H1 (cell line): ENCODE measurements at regions not wholly inside any gene's neighbourhood (a gene's known extent, or its start where the extent isn't known, plus 50 kb on each side); places are given as distances from the start of the nearest gene placed in this dataset.

ENCODE experiments used
- ATF2 ChIP-seq: IDR thresholded peaks from 2 replicates; pipeline ENCODE4 v1.6.1; 2012; ENCODE audit warnings: low read length, inconsistent platforms
- CBX5 ChIP-seq: fragments of 300-800, 300-1000 bp; sonication (generic); IDR thresholded peaks from 2 replicates; pipeline ENCODE4 v1.7.1; 2016; ENCODE audit warnings: antibody characterized with exemption, low read length, low read depth
- CHD2 ChIP-seq: IDR thresholded peaks from 2 replicates; pipeline ENCODE4 v1.6.1; 2012; ENCODE audit warnings: low read length, improper control_type of control experiment
- CTBP2 ChIP-seq: IDR thresholded peaks from 2 replicates; pipeline ENCODE4 v1.7.0; 2011; ENCODE audit warnings: borderline replicate concordance, mild to moderate bottlenecking, moderate library complexity, mixed read lengths, low read length; ENCODE audit not compliant: insufficient read depth, insufficient read length
- EP300 ChIP-seq, 2 experiments: IDR thresholded peaks; 1 replicate in 1 of 2; 2 replicates in 1 of 2; pipeline ENCODE4 v1.6.1; 2011 to 2012; ENCODE audit warnings: low read depth in 2 of 2, low read length in 2 of 2, mild to moderate bottlenecking in 2 of 2, borderline replicate concordance in 1 of 2, inconsistent platforms in 1 of 2, moderate library complexity in 1 of 2
- EZH2 ChIP-seq: fragments of 200-600 bp; sonication (generic); IDR thresholded peaks from 2 replicates; pipeline ENCODE4 v1.7.1; 2012; ENCODE audit warnings: low read depth, mild to moderate bottlenecking, moderate library complexity, low read length, inconsistent platforms; ENCODE audit not compliant: severe bottlenecking
- POLR2A ChIP-seq, 2 experiments: IDR thresholded peaks; 1 replicate in 1 of 2; 2 replicates in 1 of 2; pipeline ENCODE4 v1.6.1; 2011; ENCODE audit warnings: low read depth in 2 of 2, low read length in 2 of 2, mild to moderate bottlenecking in 2 of 2; ENCODE audit errors: control extremely low read depth in 1 of 2
- POLR2AphosphoS5 ChIP-seq: IDR thresholded peaks from 2 replicates; pipeline ENCODE4 v1.6.1; 2011; ENCODE audit warnings: low read depth, low read length
- SP2 ChIP-seq: IDR thresholded peaks from 2 replicates; pipeline ENCODE4 v1.6.1; 2012; ENCODE audit warnings: mild to moderate bottlenecking, low read length, inconsistent platforms
- SRF ChIP-seq: IDR thresholded peaks from 2 replicates; pipeline ENCODE4 v1.6.1; 2011; ENCODE audit warnings: mild to moderate bottlenecking, low read depth, low read length, moderate library complexity
- TEAD4 ChIP-seq: IDR thresholded peaks from 2 replicates; pipeline ENCODE4 v1.6.1; 2012; ENCODE audit warnings: low read depth, low read length, inconsistent platforms, mixed read lengths
- TF ChIP-seq, protein P1 (sequence below), 3 experiments: IDR thresholded peaks; 1 replicate in 2 of 3; 2 replicates in 1 of 3; pipeline versions ENCODE4 v1.5.1 to v1.6.1; 2011; ENCODE audit warnings: low read length in 3 of 3, mild to moderate bottlenecking in 3 of 3, inconsistent platforms in 2 of 3, low read depth in 1 of 3, moderate library complexity in 1 of 3; ENCODE audit not compliant: insufficient read depth in 1 of 3; ENCODE audit errors: control extremely low read depth in 1 of 3
- TF ChIP-seq, protein P2 (sequence below): IDR thresholded peaks from 2 replicates; pipeline ENCODE4 v1.6.1; 2011; ENCODE audit warnings: low read length, improper control_type of control experiment

- TF ChIP-seq SRF (no peak), POLR2AphosphoS5 (no peak), CBX5 (no peak), POLR2A (IDR thresholded peaks at IDR 0.05; ENCODE audit: control extremely low read depth in 1 of 2, low read depth in 2 of 2, low read length in 2 of 2) (no peak), CHD2 (no peak), EP300 (IDR thresholded peaks at IDR 0.05; ENCODE audit: borderline replicate concordance in 1 of 2, low read depth in 2 of 2, low read length in 2 of 2) (no peak), TEAD4 (no peak), SP2 (no peak), ATF2 (no peak), EZH2 (no peak), CTBP2 (no peak)
- TF ChIP-seq, protein P1, sequence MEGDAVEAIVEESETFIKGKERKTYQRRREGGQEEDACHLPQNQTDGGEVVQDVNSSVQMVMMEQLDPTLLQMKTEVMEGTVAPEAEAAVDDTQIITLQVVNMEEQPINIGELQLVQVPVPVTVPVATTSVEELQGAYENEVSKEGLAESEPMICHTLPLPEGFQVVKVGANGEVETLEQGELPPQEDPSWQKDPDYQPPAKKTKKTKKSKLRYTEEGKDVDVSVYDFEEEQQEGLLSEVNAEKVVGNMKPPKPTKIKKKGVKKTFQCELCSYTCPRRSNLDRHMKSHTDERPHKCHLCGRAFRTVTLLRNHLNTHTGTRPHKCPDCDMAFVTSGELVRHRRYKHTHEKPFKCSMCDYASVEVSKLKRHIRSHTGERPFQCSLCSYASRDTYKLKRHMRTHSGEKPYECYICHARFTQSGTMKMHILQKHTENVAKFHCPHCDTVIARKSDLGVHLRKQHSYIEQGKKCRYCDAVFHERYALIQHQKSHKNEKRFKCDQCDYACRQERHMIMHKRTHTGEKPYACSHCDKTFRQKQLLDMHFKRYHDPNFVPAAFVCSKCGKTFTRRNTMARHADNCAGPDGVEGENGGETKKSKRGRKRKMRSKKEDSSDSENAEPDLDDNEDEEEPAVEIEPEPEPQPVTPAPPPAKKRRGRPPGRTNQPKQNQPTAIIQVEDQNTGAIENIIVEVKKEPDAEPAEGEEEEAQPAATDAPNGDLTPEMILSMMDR (IDR thresholded peaks at IDR 0.05; ENCODE audit: control extremely low read depth in 1 of 3, insufficient read depth in 1 of 3, low read depth in 1 of 3, low read length in 3 of 3) = no peak
- TF ChIP-seq, protein P2, sequence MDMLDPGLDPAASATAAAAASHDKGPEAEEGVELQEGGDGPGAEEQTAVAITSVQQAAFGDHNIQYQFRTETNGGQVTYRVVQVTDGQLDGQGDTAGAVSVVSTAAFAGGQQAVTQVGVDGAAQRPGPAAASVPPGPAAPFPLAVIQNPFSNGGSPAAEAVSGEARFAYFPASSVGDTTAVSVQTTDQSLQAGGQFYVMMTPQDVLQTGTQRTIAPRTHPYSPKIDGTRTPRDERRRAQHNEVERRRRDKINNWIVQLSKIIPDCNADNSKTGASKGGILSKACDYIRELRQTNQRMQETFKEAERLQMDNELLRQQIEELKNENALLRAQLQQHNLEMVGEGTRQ = no peak
Measured at GRCh38 chr6:141307309-141307998, 825.3 kb upstream of the GJE1 start.
